ENCODE measurements at regions not wholly inside any gene's neighbourhood (a gene's known extent, or its start where the extent isn't known, plus 50 kb on each side); places are given as distances from the start of the nearest gene placed in this dataset.

GRCh38 chr6:25085756-25086155 lies 150.0 kb upstream of the RIPOR2 start:
- no peak overlapping the region for H3K4me3 Mint-ChIP-seq

GRCh38 chr6:25086500-25087091 lies 150.8 kb upstream of the RIPOR2 start:
- Mint-ChIP-seq H3K4me1 (peaks cover 16% of the 10 kb centered on the region), H3K36me3 (ENCODE audit: low read depth) (peaks cover 38% of the 10 kb centered on the region), H3K9me3 (no peaks in the 10 kb centered on the region), H3K27me3 (no peaks in the 10 kb centered on the region), H3K27ac (no peak overlapping the region), H3K4me3 (no peak overlapping the region)
- DNase-seq (no peak), ATAC-seq (no peak)

More at GRCh38 chr6:25085756-25086155, 150.0 kb upstream of the RIPOR2 start:
- no peak for DNase-seq
- Mint-ChIP-seq H3K4me1 (peaks cover 17% of the 10 kb centered on the region), H3K36me3 (ENCODE audit: low read depth) (peaks cover 36% of the 10 kb centered on the region), H3K9me3 (no peaks in the 10 kb centered on the region), H3K27me3 (no peaks in the 10 kb centered on the region), H3K27ac (peak overlapping the region; percentile 27)
- ATAC-seq = no peak

GRCh38 chr6:25088513-25088912 lies 152.8 kb upstream of the RIPOR2 start:
- DNase-seq (no peak), ATAC-seq (no peak)
- Mint-ChIP-seq H3K9me3 (no peaks in the 10 kb centered on the region), H3K36me3 (ENCODE audit: low read depth) (peaks cover 46% of the 10 kb centered on the region), H3K4me1 (peaks cover 16% of the 10 kb centered on the region), H3K27me3 (no peaks in the 10 kb centered on the region), H3K27ac (no peak overlapping the region), H3K4me3 (no peak overlapping the region)

GRCh38 chr6:25089442-25089841 lies 153.7 kb upstream of the RIPOR2 start:
- no peak overlapping the region for H3K4me3 Mint-ChIP-seq
- ATAC-seq = peak; percentile 43
- peaks cover 43% of the 10 kb centered on the region for H3K36me3 Mint-ChIP-seq (ENCODE audit: low read depth)
- DNase-seq = no peak
- H3K27ac Mint-ChIP-seq = no peak overlapping the region
- peaks cover 16% of the 10 kb centered on the region for H3K4me1 Mint-ChIP-seq
- no peaks in the 10 kb centered on the region for H3K9me3 Mint-ChIP-seq
- no peaks in the 10 kb centered on the region for H3K27me3 Mint-ChIP-seq

- peaks cover 53% of the 10 kb centered on the region for H3K36me3 Mint-ChIP-seq (ENCODE audit: low read depth)
- H3K4me1 Mint-ChIP-seq = peaks cover 1% of the 10 kb centered on the region
- H3K9me3 Mint-ChIP-seq = no peaks in the 10 kb centered on the region
- H3K4me3 Mint-ChIP-seq = no peak overlapping the region
- ATAC-seq (no peak), DNase-seq (no peak)
- H3K27me3 Mint-ChIP-seq = no peaks in the 10 kb centered on the region
- H3K27ac Mint-ChIP-seq = no peak overlapping the region
Measured at GRCh38 chr6:25094726-25095125, 159.0 kb upstream of the RIPOR2 start.

- Mint-ChIP-seq H3K27me3 (no peaks in the 10 kb centered on the region), H3K4me1 (no peaks in the 10 kb centered on the region), H3K27ac (no peak overlapping the region), H3K9me3 (no peaks in the 10 kb centered on the region), H3K36me3 (ENCODE audit: low read depth) (peaks cover 45% of the 10 kb centered on the region), H3K4me3 (no peak overlapping the region)
- no peak for DNase-seq
- ATAC-seq = no peak
Measured at GRCh38 chr6:25100288-25100687, 164.5 kb upstream of the RIPOR2 start.

GRCh38 chr6:25103603-25104002 lies 167.8 kb upstream of the RIPOR2 start:
- Mint-ChIP-seq H3K4me1 (peaks cover 3% of the 10 kb centered on the region), H3K36me3 (ENCODE audit: low read depth) (peaks cover 62% of the 10 kb centered on the region), H3K27ac (no peak overlapping the region), H3K9me3 (no peaks in the 10 kb centered on the region), H3K4me3 (no peak overlapping the region), H3K27me3 (no peaks in the 10 kb centered on the region)
- ATAC-seq = no peak
- no peak for DNase-seq

- H3K27me3 Mint-ChIP-seq = no peaks in the 10 kb centered on the region
- peaks cover 3% of the 10 kb centered on the region for H3K4me1 Mint-ChIP-seq
- no peaks in the 10 kb centered on the region for H3K9me3 Mint-ChIP-seq
- H3K36me3 Mint-ChIP-seq (ENCODE audit: low read depth) = peaks cover 67% of the 10 kb centered on the region
- ATAC-seq = no peak
- H3K27ac Mint-ChIP-seq = no peak overlapping the region
- H3K4me3 Mint-ChIP-seq = no peak overlapping the region
- DNase-seq = no peak
Measured at GRCh38 chr6:25105070-25105925, 169.5 kb upstream of the RIPOR2 start.

GRCh38 chr6:25107218-25107617 lies 171.5 kb upstream of the RIPOR2 start:
- H3K27ac Mint-ChIP-seq = no peak overlapping the region

GRCh38 chr6:25111782-25112181 lies 167.4 kb upstream of the CARMIL1 start:
- H3K4me1 Mint-ChIP-seq = no peaks in the 10 kb centered on the region
- H3K27ac Mint-ChIP-seq = no peak overlapping the region
- H3K36me3 Mint-ChIP-seq (ENCODE audit: low read depth) = peaks cover 69% of the 10 kb centered on the region
- DNase-seq (no peak), ATAC-seq (no peak)
- H3K9me3 Mint-ChIP-seq = no peaks in the 10 kb centered on the region
- H3K4me3 Mint-ChIP-seq = no peak overlapping the region
- H3K27me3 Mint-ChIP-seq = no peaks in the 10 kb centered on the region

More at GRCh38 chr6:25107218-25107617, 171.5 kb upstream of the RIPOR2 start:
- H3K27me3 Mint-ChIP-seq = no peaks in the 10 kb centered on the region
- peaks cover 3% of the 10 kb centered on the region for H3K4me1 Mint-ChIP-seq
- DNase-seq (no peak), ATAC-seq (no peak)
- H3K4me3 Mint-ChIP-seq = no peak overlapping the region
- peaks cover 76% of the 10 kb centered on the region for H3K36me3 Mint-ChIP-seq (ENCODE audit: low read depth)
- no peaks in the 10 kb centered on the region for H3K9me3 Mint-ChIP-seq

- no peak overlapping the region for H3K4me3 Mint-ChIP-seq
- no peak for ATAC-seq
- no peak for DNase-seq
- H3K27me3 Mint-ChIP-seq = no peaks in the 10 kb centered on the region
- H3K36me3 Mint-ChIP-seq (ENCODE audit: low read depth) = peaks cover 64% of the 10 kb centered on the region
- H3K9me3 Mint-ChIP-seq = no peaks in the 10 kb centered on the region
- H3K27ac Mint-ChIP-seq = no peak overlapping the region
- H3K4me1 Mint-ChIP-seq = peaks cover 5% of the 10 kb centered on the region
Measured at GRCh38 chr6:25112322-25112773, 166.8 kb upstream of the CARMIL1 start.

- H3K36me3 Mint-ChIP-seq (ENCODE audit: low read depth) = peaks cover 65% of the 10 kb centered on the region
Measured at GRCh38 chr6:25113436-25113835, 165.7 kb upstream of the CARMIL1 start.

GRCh38 chr6:25118038-25118437 lies 161.1 kb upstream of the CARMIL1 start:
- ATAC-seq (no peak), DNase-seq (no peak)
- H3K36me3 Mint-ChIP-seq (ENCODE audit: low read depth) = peaks cover 59% of the 10 kb centered on the region
- no peak overlapping the region for H3K4me3 Mint-ChIP-seq
- H3K9me3 Mint-ChIP-seq = no peaks in the 10 kb centered on the region
- H3K4me1 Mint-ChIP-seq = peaks cover 37% of the 10 kb centered on the region
- no peak overlapping the region for H3K27ac Mint-ChIP-seq
- H3K27me3 Mint-ChIP-seq = no peaks in the 10 kb centered on the region

More at GRCh38 chr6:25113436-25113835, 165.7 kb upstream of the CARMIL1 start:
- no peaks in the 10 kb centered on the region for H3K9me3 Mint-ChIP-seq
- H3K27me3 Mint-ChIP-seq = no peaks in the 10 kb centered on the region
- ATAC-seq = no peak
- no peak for DNase-seq
- H3K27ac Mint-ChIP-seq = no peak overlapping the region
- peaks cover 15% of the 10 kb centered on the region for H3K4me1 Mint-ChIP-seq
- no peak overlapping the region for H3K4me3 Mint-ChIP-seq

- Mint-ChIP-seq H3K27ac (no peak overlapping the region), H3K27me3 (no peaks in the 10 kb centered on the region), H3K36me3 (ENCODE audit: low read depth) (peaks cover 65% of the 10 kb centered on the region), H3K4me3 (no peak overlapping the region), H3K4me1 (peaks cover 43% of the 10 kb centered on the region), H3K9me3 (no peaks in the 10 kb centered on the region)
- no peak for ATAC-seq
- DNase-seq = no peak
Measured at GRCh38 chr6:25121186-25121585, 158.0 kb upstream of the CARMIL1 start.

- peaks cover 41% of the 10 kb centered on the region for H3K4me1 Mint-ChIP-seq
- H3K9me3 Mint-ChIP-seq = no peaks in the 10 kb centered on the region
- no peak overlapping the region for H3K4me3 Mint-ChIP-seq
- DNase-seq (no peak), ATAC-seq (no peak)
- H3K27me3 Mint-ChIP-seq = no peaks in the 10 kb centered on the region
- peaks cover 66% of the 10 kb centered on the region for H3K36me3 Mint-ChIP-seq (ENCODE audit: low read depth)
- no peak overlapping the region for H3K27ac Mint-ChIP-seq
Measured at GRCh38 chr6:25122001-25122400, 157.2 kb upstream of the CARMIL1 start.

Data from activated naive CD8-positive, alpha-beta T cell treated with anti-CD3 and anti-CD28 coated beads, Interleukin-2, amount 50 U/mL, for 24 hours (primary cell).